Gastroesophageal sphincter (tissue), 3 donors: ENCODE measurements at regions not wholly inside any gene's neighbourhood (a gene's known extent, or its start where the extent isn't known, plus 50 kb on each side); places are given as distances from the start of the nearest gene placed in this dataset.

Experiments
- CTCF ChIP-seq, 4 experiments: fragments of 200-600 bp in 2 of 4; fragments of 450-650 bp in 2 of 4; sonication (generic) in 1 of 4; IDR thresholded peaks; one replicate each; pipeline ENCODE4 v1.5.1; 2017 to 2019; ENCODE audit warnings: antibody characterized with exemption in 4 of 4, mild to moderate bottlenecking in 2 of 4, moderate library complexity in 2 of 4
- EP300 ChIP-seq: sonication (generic); formaldehyde crosslinking; IDR thresholded peaks from one replicate; pipeline ENCODE4 v1.6.1; 2017; ENCODE audit warnings: antibody characterized with exemption, mild to moderate bottlenecking
- POLR2A ChIP-seq, 2 donors: fragments of 450-650 bp; IDR thresholded peaks; one replicate each; pipeline ENCODE4 v1.6.1; 2017; ENCODE audit warnings: antibody characterized with exemption in 2 of 2, mild to moderate bottlenecking in 2 of 2, moderate library complexity in 1 of 2

GRCh38 chr10:3268025-3268424 is 95.4 kb upstream of the PITRM1 start:
- TF ChIP-seq CTCF (IDR thresholded peaks at IDR 0.05) (no peak), POLR2A (IDR thresholded peaks at IDR 0.05) (no peak), EP300 (no peak)
